ENCODE measurements at regions not wholly inside any gene's neighbourhood (a gene's known extent, or its start where the extent isn't known, plus 50 kb on each side); places are given as distances from the start of the nearest gene placed in this dataset.
"Not testable (repeated sequence)": the region's sequence is repeated elsewhere in the genome, so short reads cannot be mapped to it uniquely, and the experiment has no call there.

- WGBS, result 73% methylated on average over 1 of the region's 1 CpG
- Histone ChIP-seq H3K36me3 (no peaks in the 10 kb centered on the region), H3K9me3 (no peaks in the 10 kb centered on the region), H3K4me1 (replicated peaks) (no peaks in the 10 kb centered on the region), H3K4me3 (no peak overlapping the region), H3K27me3 (replicated peaks; ENCODE audit: insufficient read depth) (no peaks in the 10 kb centered on the region), H3K27ac (no peak overlapping the region)
- DNase-seq (ENCODE audit: low spot score), result no peak
- TF ChIP-seq POLR2A (IDR thresholded peaks at IDR 0.05) (no peak), POLR2AphosphoS5 (IDR thresholded peaks at IDR 0.05) (no peak), CTCF (IDR thresholded peaks at IDR 0.05) (no peak)
- intact Hi-C loops (cut with DNase I), result no loop called here
These were observed 260.0 kb upstream of the KYNU start for GRCh38 chr2:142617461-142617860.

- Histone ChIP-seq H3K4me3 (no peak overlapping the region), H3K36me3 (no peaks in the 10 kb centered on the region), H3K27ac (no peak overlapping the region), H3K4me1 (replicated peaks) (no peaks in the 10 kb centered on the region), H3K9me3 (no peaks in the 10 kb centered on the region), H3K27me3 (replicated peaks; ENCODE audit: insufficient read depth) (no peaks in the 10 kb centered on the region)
- intact Hi-C loops (cut with DNase I), result no loop called here
- DNase-seq (ENCODE audit: low spot score), result no peak
- no peak for TF ChIP-seq POLR2AphosphoS5 (IDR thresholded peaks at IDR 0.05)
- no peak for TF ChIP-seq CTCF (IDR thresholded peaks at IDR 0.05)
- no peak for TF ChIP-seq POLR2A (IDR thresholded peaks at IDR 0.05)
- 95% methylated on average over 9 of the region's 9 CpGs for WGBS
These were observed 261.6 kb upstream of the KYNU start for GRCh38 chr2:142615876-142616275.

- H3K9me3 ChIP-seq; H3K27ac ChIP-seq; H3K4me3 ChIP-seq; intact Hi-C loops (cut with DNase I); DNase-seq (ENCODE audit: low spot score); H3K4me1 ChIP-seq (replicated peaks); H3K36me3 ChIP-seq; H3K27me3 ChIP-seq (replicated peaks; ENCODE audit: insufficient read depth): not testable (repeated sequence)
- WGBS, result 89% methylated on average over 17 of the region's 17 CpGs
These were observed 264.3 kb upstream of the KYNU start for GRCh38 chr2:142613193-142613592.

GRCh38 chr2:142605421-142605820, 272.0 kb upstream of the KYNU start:
- TF ChIP-seq POLR2AphosphoS5 (IDR thresholded peaks at IDR 0.05) (no peak), POLR2A (IDR thresholded peaks at IDR 0.05) (no peak), CTCF (IDR thresholded peaks at IDR 0.05) (no peak)
- Histone ChIP-seq H3K4me1 (replicated peaks) (no peaks in the 10 kb centered on the region), H3K9me3 (no peaks in the 10 kb centered on the region), H3K4me3 (no peak overlapping the region), H3K27me3 (replicated peaks; ENCODE audit: insufficient read depth) (no peaks in the 10 kb centered on the region), H3K27ac (no peak overlapping the region), H3K36me3 (no peaks in the 10 kb centered on the region)
- 58% methylated on average over 4 of the region's 4 CpGs for whole genome bisulfite sequencing
- intact Hi-C loops (cut with DNase I), result no loop called here
- DNase-seq (ENCODE audit: low spot score), result no peak

- H3K4me1 ChIP-seq (replicated peaks), result no peaks in the 10 kb centered on the region
- intact Hi-C loops (cut with DNase I), result no loop called here
- H3K27me3 ChIP-seq (replicated peaks; ENCODE audit: insufficient read depth), result no peaks in the 10 kb centered on the region
- H3K9me3 ChIP-seq, result no peaks in the 10 kb centered on the region
- whole genome bisulfite sequencing, result 10% methylated on average over 1 of the region's 1 CpG
- H3K27ac ChIP-seq, result no peak overlapping the region
- no peak for DNase-seq (ENCODE audit: low spot score)
- H3K36me3 ChIP-seq, result no peaks in the 10 kb centered on the region
- no peak overlapping the region for H3K4me3 ChIP-seq
- TF ChIP-seq POLR2AphosphoS5 (IDR thresholded peaks at IDR 0.05), result no peak
- no peak for TF ChIP-seq CTCF (IDR thresholded peaks at IDR 0.05)
- no peak for TF ChIP-seq POLR2A (IDR thresholded peaks at IDR 0.05)
These were observed 273.7 kb upstream of the KYNU start for GRCh38 chr2:142603759-142604158.
